SK-N-SH (cell line): ENCODE measurements at regions not wholly inside any gene's neighbourhood (a gene's known extent, or its start where the extent isn't known, plus 50 kb on each side); places are given as distances from the start of the nearest gene placed in this dataset.

Experiments
- CHD2 ChIP-seq: fragments of 150-350 bp; IDR thresholded peaks from 2 replicates; pipeline ENCODE4 v1.6.1; 2018; ENCODE audit warnings: low read length; ENCODE audit not compliant: partially characterized antibody
- CTCF ChIP-seq: fragments of 200-600 bp; sonication (generic); IDR thresholded peaks from 2 replicates; pipeline ENCODE4 v1.6.1; 2017; ENCODE audit warnings: antibody characterized with exemption, mild to moderate bottlenecking, moderate library complexity
- EP300 ChIP-seq, 2 experiments: IDR thresholded peaks; 2 replicates each; pipeline versions ENCODE4 v1.4.0 to v1.6.1; 2012; ENCODE audit warnings: borderline replicate concordance in 1 of 2, low read depth in 1 of 2, low read length in 1 of 2
- FOXM1 ChIP-seq: IDR thresholded peaks from 2 replicates; pipeline ENCODE4 v1.4.0; 2012; ENCODE audit warnings: low read depth, mild to moderate bottlenecking
- MAX ChIP-seq: IDR thresholded peaks from 2 replicates; pipeline ENCODE4 v1.4.0; 2012; ENCODE audit warnings: low read depth
- MXI1 ChIP-seq: IDR thresholded peaks from 2 replicates; pipeline ENCODE4 v1.6.1; 2012; ENCODE audit warnings: mild to moderate bottlenecking, low read depth, low read length, improper control_type of control experiment
- PBX3 ChIP-seq: IDR thresholded peaks from 2 replicates; pipeline ENCODE4; 2012
- POLR2AphosphoS5 ChIP-seq: IDR thresholded peaks from 2 replicates; pipeline ENCODE4 v1.6.1; 2012; ENCODE audit warnings: low read depth, low read length
- RCOR1 ChIP-seq: fragments of 150-350 bp; IDR thresholded peaks from 2 replicates; pipeline ENCODE4 v1.6.1; 2017; ENCODE audit warnings: antibody characterized with exemption, low read length
- RFX5 ChIP-seq: IDR thresholded peaks from 2 replicates; pipeline ENCODE4 v1.6.1; 2012; ENCODE audit warnings: mild to moderate bottlenecking, improper control_type of control experiment, low read length
- TCF12 ChIP-seq: IDR thresholded peaks from 2 replicates; pipeline ENCODE4 v1.4.0; 2012
- YY1 ChIP-seq: IDR thresholded peaks from 2 replicates; pipeline ENCODE4 v1.4.0; 2012; ENCODE audit warnings: low read depth, mild to moderate bottlenecking

DNA sequence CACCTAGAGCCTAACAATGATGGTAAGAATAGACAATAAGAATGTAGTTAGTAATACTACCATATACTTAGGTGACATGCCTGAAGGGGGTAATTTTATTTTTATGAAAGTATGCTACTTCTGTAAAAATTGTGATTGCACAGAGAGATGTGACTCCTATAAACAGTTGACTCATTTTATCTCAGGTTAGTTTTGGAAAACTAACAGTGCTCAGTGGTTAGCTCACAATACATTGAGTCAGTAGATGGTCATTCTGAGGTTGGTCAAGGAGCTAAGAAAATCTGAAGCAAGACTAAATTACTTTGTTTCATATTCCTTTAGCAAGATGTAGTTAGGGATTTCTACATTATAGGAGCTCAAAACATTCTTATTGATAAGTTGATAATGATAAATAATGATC is 271.0 kb downstream of the EDEM1 start:
- TF ChIP-seq CTCF, result no peak
- no peak for TF ChIP-seq FOXM1
- TF ChIP-seq PBX3, result no peak
- TF ChIP-seq EP300 (IDR thresholded peaks at IDR 0.05; ENCODE audit: borderline replicate concordance in 1 of 2, low read depth in 1 of 2, low read length in 1 of 2), result no peak
- TF ChIP-seq RFX5, result no peak
- TF ChIP-seq POLR2AphosphoS5, result no peak
- no peak for TF ChIP-seq MAX
- no peak for TF ChIP-seq TCF12
- TF ChIP-seq RCOR1, result no peak
- TF ChIP-seq MXI1, result no peak
- TF ChIP-seq YY1, result no peak
- no peak for TF ChIP-seq CHD2
